ENCODE measurements at regions not wholly inside any gene's neighbourhood (a gene's known extent, or its start where the extent isn't known, plus 50 kb on each side); places are given as distances from the start of the nearest gene placed in this dataset.
A peak's percentile ranks its signal among the peaks of the same experiment; 100 is the strongest.

- Histone ChIP-seq H3K27me3 (ENCODE audit: control insufficient read depth, insufficient read depth, low read length) (peaks cover 19% of the 10 kb centered on the region), H3K4me3 (ENCODE audit: low read depth, low read length) (no peak overlapping the region), H3K9ac (ENCODE audit: low read depth, low read length) (no peak overlapping the region), H3K4me1 (ENCODE audit: control insufficient read depth, insufficient read depth, low read length) (peaks cover 13% of the 10 kb centered on the region), H3K9me3 (ENCODE audit: control insufficient read depth, insufficient read depth, low read length) (no peaks in the 10 kb centered on the region), H3K36me3 (ENCODE audit: control insufficient read depth, insufficient read depth, low read length) (no peaks in the 10 kb centered on the region), H3K27ac (ENCODE audit: low read depth, low read length) (no peak overlapping the region)
These were observed 148.6 kb downstream of the NXPE2 start for GRCh38 chr11:114826910-114827442.

DNA sequence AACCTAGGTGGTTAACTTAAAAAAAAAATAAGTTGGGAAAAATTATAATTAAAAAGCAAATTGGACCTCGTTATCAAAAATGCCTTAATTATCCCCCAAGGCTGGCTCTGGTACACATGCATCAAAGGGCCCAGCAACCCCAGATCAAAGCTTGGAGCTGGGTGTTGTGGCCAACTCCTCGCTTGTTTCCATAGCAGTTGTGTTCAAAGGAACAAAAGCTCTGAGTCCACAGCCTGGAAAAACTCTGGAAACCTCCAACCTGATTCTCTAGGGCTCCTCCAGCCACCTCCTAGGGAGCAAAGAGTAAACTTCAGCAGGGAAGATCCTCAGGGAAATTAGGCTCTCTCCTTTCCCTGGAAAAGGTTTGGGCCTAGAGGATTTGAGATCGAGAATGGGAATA, 149.4 kb downstream of the NXPE2 start:
- no peak overlapping the region for H3K27ac ChIP-seq (ENCODE audit: low read depth, low read length)
- no peak overlapping the region for H3K4me3 ChIP-seq (ENCODE audit: low read depth, low read length)
- peaks cover 22% of the 10 kb centered on the region for H3K27me3 ChIP-seq (ENCODE audit: control insufficient read depth, insufficient read depth, low read length)
- no peaks in the 10 kb centered on the region for H3K36me3 ChIP-seq (ENCODE audit: control insufficient read depth, insufficient read depth, low read length)
- H3K9me3 ChIP-seq (ENCODE audit: control insufficient read depth, insufficient read depth, low read length), result no peaks in the 10 kb centered on the region
- peaks cover 18% of the 10 kb centered on the region for H3K4me1 ChIP-seq (ENCODE audit: control insufficient read depth, insufficient read depth, low read length)
- H3K9ac ChIP-seq (ENCODE audit: low read depth, low read length), result no peak overlapping the region

DNA sequence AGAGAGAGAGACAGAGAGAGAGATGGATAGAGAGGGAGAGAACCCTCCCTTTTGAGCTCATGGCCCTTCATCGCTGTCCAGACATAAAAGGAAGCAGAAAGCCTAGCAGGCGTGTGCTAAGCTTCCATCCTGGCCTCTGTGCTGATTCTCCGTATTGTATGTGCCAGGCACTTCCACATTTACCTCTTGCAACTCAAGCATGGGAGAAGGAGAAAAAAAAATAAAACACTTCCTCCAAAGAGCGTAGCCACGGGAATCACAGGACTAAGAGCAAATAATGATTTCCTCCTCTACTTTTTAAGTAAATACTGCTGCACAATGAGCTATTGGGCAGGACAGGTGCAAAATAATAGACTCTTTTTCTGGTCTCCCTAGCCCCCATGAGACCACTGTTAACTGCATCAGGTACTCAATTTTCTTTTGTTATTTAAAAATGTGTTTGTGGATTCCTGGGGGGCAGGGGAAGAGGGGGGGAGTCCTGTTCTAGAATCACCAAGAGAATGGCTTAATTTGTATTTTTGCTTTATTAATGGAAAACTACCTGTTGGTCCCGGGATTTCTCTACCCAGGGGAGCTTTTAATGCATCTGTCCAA, 154.3 kb downstream of the NXPE2 start:
- Histone ChIP-seq H3K9me3 (ENCODE audit: control insufficient read depth, insufficient read depth, low read length) (no peaks in the 10 kb centered on the region), H3K36me3 (ENCODE audit: control insufficient read depth, insufficient read depth, low read length) (no peaks in the 10 kb centered on the region), H3K4me1 (ENCODE audit: control insufficient read depth, insufficient read depth, low read length) (peaks cover 25% of the 10 kb centered on the region), H3K9ac (ENCODE audit: low read depth, low read length) (no peak overlapping the region), H3K4me3 (ENCODE audit: low read depth, low read length) (peak overlapping the region; percentile 30; the same call in 1 of the 2 replicates), H3K27ac (ENCODE audit: low read depth, low read length) (no peak overlapping the region), H3K27me3 (ENCODE audit: control insufficient read depth, insufficient read depth, low read length) (peaks cover 39% of the 10 kb centered on the region)

DNA sequence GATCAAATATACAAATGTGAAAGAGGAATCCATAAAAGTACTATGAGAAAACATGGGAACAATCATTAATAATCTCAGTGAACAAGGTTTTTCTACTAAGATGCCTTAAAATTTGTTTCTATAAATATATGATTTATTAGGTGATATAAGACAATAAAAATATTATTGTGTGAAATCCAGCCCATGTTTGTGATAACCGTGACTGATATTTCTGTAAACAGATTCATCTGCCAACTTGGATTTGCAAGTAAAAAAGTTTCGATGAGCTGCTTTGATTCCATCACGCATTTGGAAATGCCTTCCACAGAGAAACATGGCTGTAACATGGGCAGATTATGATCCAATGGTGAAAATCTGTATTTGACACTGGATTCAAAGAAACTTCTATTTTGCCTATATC, 157.8 kb downstream of the NXPE2 start:
- Histone ChIP-seq H3K4me1 (ENCODE audit: control insufficient read depth, insufficient read depth, low read length) (peaks cover 22% of the 10 kb centered on the region), H3K27me3 (ENCODE audit: control insufficient read depth, insufficient read depth, low read length) (peaks cover 28% of the 10 kb centered on the region), H3K9me3 (ENCODE audit: control insufficient read depth, insufficient read depth, low read length) (no peaks in the 10 kb centered on the region), H3K36me3 (ENCODE audit: control insufficient read depth, insufficient read depth, low read length) (no peaks in the 10 kb centered on the region), H3K27ac (ENCODE audit: low read depth, low read length) (no peak overlapping the region), H3K9ac (ENCODE audit: low read depth, low read length) (no peak overlapping the region), H3K4me3 (ENCODE audit: low read depth, low read length) (no peak overlapping the region)

- Histone ChIP-seq H3K4me1 (ENCODE audit: control insufficient read depth, insufficient read depth, low read length) (peaks cover 19% of the 10 kb centered on the region), H3K27me3 (ENCODE audit: control insufficient read depth, insufficient read depth, low read length) (no peaks in the 10 kb centered on the region), H3K27ac (ENCODE audit: low read depth, low read length) (no peak overlapping the region), H3K36me3 (ENCODE audit: control insufficient read depth, insufficient read depth, low read length) (no peaks in the 10 kb centered on the region), H3K9ac (ENCODE audit: low read depth, low read length) (no peak overlapping the region), H3K9me3 (ENCODE audit: control insufficient read depth, insufficient read depth, low read length) (no peaks in the 10 kb centered on the region), H3K4me3 (ENCODE audit: low read depth, low read length) (no peak overlapping the region)
These were observed 166.6 kb downstream of the NXPE2 start for GRCh38 chr11:114844896-114845295.

- H3K9ac ChIP-seq (ENCODE audit: low read depth, low read length), result no peak overlapping the region
- H3K36me3 ChIP-seq (ENCODE audit: control insufficient read depth, insufficient read depth, low read length), result no peaks in the 10 kb centered on the region
- peaks cover 24% of the 10 kb centered on the region for H3K4me1 ChIP-seq (ENCODE audit: control insufficient read depth, insufficient read depth, low read length)
- no peaks in the 10 kb centered on the region for H3K9me3 ChIP-seq (ENCODE audit: control insufficient read depth, insufficient read depth, low read length)
- no peak overlapping the region for H3K4me3 ChIP-seq (ENCODE audit: low read depth, low read length)
- H3K27me3 ChIP-seq (ENCODE audit: control insufficient read depth, insufficient read depth, low read length), result no peaks in the 10 kb centered on the region
- no peak overlapping the region for H3K27ac ChIP-seq (ENCODE audit: low read depth, low read length)
These were observed 167.6 kb downstream of the NXPE2 start for GRCh38 chr11:114845766-114846415.

GRCh38 chr11:114846416-114846791, 168.1 kb downstream of the NXPE2 start:
- Histone ChIP-seq H3K9me3 (ENCODE audit: control insufficient read depth, insufficient read depth, low read length) (no peaks in the 10 kb centered on the region), H3K9ac (ENCODE audit: low read depth, low read length) (no peak overlapping the region), H3K36me3 (ENCODE audit: control insufficient read depth, insufficient read depth, low read length) (no peaks in the 10 kb centered on the region), H3K27ac (ENCODE audit: low read depth, low read length) (no peak overlapping the region), H3K4me3 (ENCODE audit: low read depth, low read length) (no peak overlapping the region), H3K4me1 (ENCODE audit: control insufficient read depth, insufficient read depth, low read length) (peaks cover 27% of the 10 kb centered on the region), H3K27me3 (ENCODE audit: control insufficient read depth, insufficient read depth, low read length) (no peaks in the 10 kb centered on the region)

- Histone ChIP-seq H3K9ac (ENCODE audit: low read depth, low read length) (no peak overlapping the region), H3K4me1 (ENCODE audit: control insufficient read depth, insufficient read depth, low read length) (peaks cover 27% of the 10 kb centered on the region), H3K27ac (ENCODE audit: low read depth, low read length) (no peak overlapping the region), H3K9me3 (ENCODE audit: control insufficient read depth, insufficient read depth, low read length) (no peaks in the 10 kb centered on the region), H3K27me3 (ENCODE audit: control insufficient read depth, insufficient read depth, low read length) (no peaks in the 10 kb centered on the region), H3K36me3 (ENCODE audit: control insufficient read depth, insufficient read depth, low read length) (no peaks in the 10 kb centered on the region), H3K4me3 (ENCODE audit: low read depth, low read length) (no peak overlapping the region)
These were observed 169.1 kb downstream of the NXPE2 start for GRCh38 chr11:114847306-114847975.

DNA sequence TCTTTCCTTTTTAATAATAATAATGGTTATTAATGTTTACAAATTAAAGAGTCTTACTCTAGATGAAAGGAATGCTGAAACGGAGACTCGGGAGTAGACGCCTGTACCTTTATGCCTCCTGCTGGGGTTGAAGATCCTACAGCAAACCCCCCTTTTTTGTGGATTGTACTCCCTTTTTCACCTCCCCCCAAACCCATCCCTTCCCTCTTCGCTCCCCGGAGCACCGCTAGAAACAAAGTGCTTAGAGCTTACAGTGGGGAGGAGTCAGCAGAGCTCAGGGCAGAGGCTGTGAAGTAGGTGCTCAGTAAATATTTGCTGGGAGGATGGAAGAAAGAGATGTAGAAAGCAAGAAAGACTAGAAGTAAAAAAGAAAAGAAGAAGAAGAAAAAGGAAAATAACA, 169.7 kb downstream of the NXPE2 start:
- H3K27ac ChIP-seq (ENCODE audit: low read depth, low read length), result no peak overlapping the region
- peaks cover 27% of the 10 kb centered on the region for H3K4me1 ChIP-seq (ENCODE audit: control insufficient read depth, insufficient read depth, low read length)
- no peaks in the 10 kb centered on the region for H3K9me3 ChIP-seq (ENCODE audit: control insufficient read depth, insufficient read depth, low read length)
- H3K9ac ChIP-seq (ENCODE audit: low read depth, low read length), result no peak overlapping the region
- H3K4me3 ChIP-seq (ENCODE audit: low read depth, low read length), result no peak overlapping the region
- no peaks in the 10 kb centered on the region for H3K27me3 ChIP-seq (ENCODE audit: control insufficient read depth, insufficient read depth, low read length)
- no peaks in the 10 kb centered on the region for H3K36me3 ChIP-seq (ENCODE audit: control insufficient read depth, insufficient read depth, low read length)

DNA sequence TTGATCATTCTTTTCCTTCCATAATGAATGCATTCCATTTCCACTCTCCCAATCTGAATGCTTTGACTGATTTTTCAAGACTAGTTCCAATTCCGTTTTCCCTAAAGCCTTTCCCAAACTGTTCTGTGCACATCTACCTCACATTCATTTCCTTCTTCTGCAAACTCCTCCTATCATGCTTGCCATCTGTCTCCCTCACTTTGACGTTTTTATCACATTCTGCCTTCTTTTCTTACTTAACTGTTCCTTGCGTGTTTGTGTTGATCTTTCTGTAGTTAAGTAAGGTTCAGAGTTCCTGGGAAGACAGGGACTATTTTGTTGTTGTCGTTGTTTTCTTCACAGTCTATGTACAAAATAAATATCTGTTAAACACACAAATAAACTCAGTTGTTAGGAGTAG, 179.0 kb downstream of the NXPE2 start:
- Histone ChIP-seq H3K9ac (ENCODE audit: low read depth, low read length) (no peak overlapping the region), H3K4me3 (ENCODE audit: low read depth, low read length) (no peak overlapping the region)

DNA sequence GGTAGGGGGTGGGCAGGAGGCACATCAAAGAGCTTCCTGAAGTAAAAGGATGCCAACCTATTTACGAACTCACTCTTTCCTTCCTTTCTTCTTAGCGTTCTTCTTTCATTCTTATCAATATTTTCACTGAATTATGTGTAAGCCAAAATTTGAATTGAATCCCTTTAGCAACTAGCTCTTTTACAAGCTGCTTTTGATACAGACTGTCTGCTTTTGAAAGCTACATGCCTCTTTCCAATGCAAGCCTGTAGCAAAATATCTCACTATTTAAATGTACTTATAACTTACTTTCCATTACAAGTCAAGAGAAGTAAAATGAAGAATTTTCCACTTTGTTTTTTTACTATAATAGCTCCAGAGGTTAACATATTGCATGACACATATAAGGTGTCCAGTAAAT, 186.6 kb downstream of the NXPE2 start:
- Histone ChIP-seq H3K36me3 (ENCODE audit: control insufficient read depth, insufficient read depth, low read length) (no peaks in the 10 kb centered on the region), H3K9ac (ENCODE audit: low read depth, low read length) (no peak overlapping the region), H3K27me3 (ENCODE audit: control insufficient read depth, insufficient read depth, low read length) (no peaks in the 10 kb centered on the region), H3K9me3 (ENCODE audit: control insufficient read depth, insufficient read depth, low read length) (no peaks in the 10 kb centered on the region), H3K27ac (ENCODE audit: low read depth, low read length) (no peak overlapping the region), H3K4me3 (ENCODE audit: low read depth, low read length) (no peak overlapping the region), H3K4me1 (ENCODE audit: control insufficient read depth, insufficient read depth, low read length) (no peaks in the 10 kb centered on the region)

More for the DNA sequence above, 179.0 kb downstream of the NXPE2 start:
- no peaks in the 10 kb centered on the region for H3K27me3 ChIP-seq (ENCODE audit: control insufficient read depth, insufficient read depth, low read length)
- H3K4me1 ChIP-seq (ENCODE audit: control insufficient read depth, insufficient read depth, low read length), result no peaks in the 10 kb centered on the region
- H3K27ac ChIP-seq (ENCODE audit: low read depth, low read length), result no peak overlapping the region
- no peaks in the 10 kb centered on the region for H3K9me3 ChIP-seq (ENCODE audit: control insufficient read depth, insufficient read depth, low read length)
- no peaks in the 10 kb centered on the region for H3K36me3 ChIP-seq (ENCODE audit: control insufficient read depth, insufficient read depth, low read length)
